Left ventricle myocardium superior (tissue), 1 donor: ENCODE measurements at regions not wholly inside any gene's neighbourhood (a gene's known extent, or its start where the extent isn't known, plus 50 kb on each side); places are given as distances from the start of the nearest gene placed in this dataset.

ENCODE experiments used
- ATAC-seq: fragments of 200-7000 bp; cut with Tn5 transposase; one replicate; pipeline ENCODE4 v1.9.1; 2020; ENCODE audit warnings: mild to moderate bottlenecking, moderate library complexity
- DNase-seq: peaks from one replicate; pipeline ENCODE4 v3.0.0-alpha.2; 2020
- intact Hi-C: fragments of 100-400 bp; cut with micrococcal nuclease; formaldehyde crosslinking; loops from one replicate; pipeline ENCODE4 v1.11.0; 2022
- donor health status: DM: no; HTN: yes; CAD: no; lungs with severe emphysema.

GRCh38 chr4:55749666-55750065, 69.9 kb upstream of the EXOC1L start:
- ATAC-seq (no peak), DNase-seq (no peak)
- intact Hi-C loops = no loop called here

GRCh38 chr4:55752810-55753209, 66.8 kb upstream of the EXOC1L start:
- no peak for DNase-seq
- intact Hi-C loops = no loop called here
- no peak for ATAC-seq

- DNase-seq (no peak), ATAC-seq (no peak)
- intact Hi-C loops = no loop called here
These were observed 65.7 kb upstream of the EXOC1L start for GRCh38 chr4:55753856-55754255.

- DNase-seq = no peak
- no peak for ATAC-seq
- intact Hi-C loops = no loop called here
These were observed 64.7 kb upstream of the EXOC1L start for GRCh38 chr4:55754754-55755350.

- ATAC-seq (no peak), DNase-seq (no peak)
- intact Hi-C loops = no loop called here
These were observed 63.4 kb upstream of the EXOC1L start for GRCh38 chr4:55756208-55756607.

- ATAC-seq = no peak
- intact Hi-C loops = no loop called here
- no peak for DNase-seq
These were observed 62.1 kb upstream of the EXOC1L start for GRCh38 chr4:55757356-55757952.

GRCh38 chr4:55758066-55758465, 61.5 kb upstream of the EXOC1L start:
- DNase-seq (no peak), ATAC-seq (no peak)
- intact Hi-C loops = no loop called here

- no peak for DNase-seq
- intact Hi-C loops = no loop called here
- ATAC-seq = peak; percentile 77
These were observed 61.0 kb upstream of the EXOC1L start for GRCh38 chr4:55758570-55758969.

GRCh38 chr4:55762819-55763218, 56.8 kb upstream of the EXOC1L start:
- DNase-seq = no peak
- intact Hi-C loops = no loop called here
- no peak for ATAC-seq

GRCh38 chr4:55763996-55764395, 55.6 kb upstream of the EXOC1L start:
- ATAC-seq (no peak), DNase-seq (no peak)
- intact Hi-C loops = no loop called here

- no peak for DNase-seq
- ATAC-seq = no peak
- intact Hi-C loops = no loop called here
These were observed 54.5 kb upstream of the EXOC1L start for GRCh38 chr4:55765070-55765469.

GRCh38 chr4:55768291-55768690, 51.3 kb upstream of the EXOC1L start:
- intact Hi-C loops = no loop called here
- ATAC-seq (no peak), DNase-seq (no peak)
